ENCODE measurements at regions not wholly inside any gene's neighbourhood (a gene's known extent, or its start where the extent isn't known, plus 50 kb on each side); places are given as distances from the start of the nearest gene placed in this dataset.

- no peak for TF ChIP-seq CTCF (conservative IDR thresholded peaks at IDR 0.05; ENCODE audit: low read length)
- TF ChIP-seq EZH2phosphoT487 (IDR thresholded peaks at IDR 0.05; ENCODE audit: borderline replicate concordance, low read depth, low read length): no peak
Measured at GRCh38 chr2:12507295-12507694, 209.4 kb upstream of the TRIB2 start.
